Osteocyte (in vitro differentiated cells): ENCODE measurements at regions not wholly inside any gene's neighbourhood (a gene's known extent, or its start where the extent isn't known, plus 50 kb on each side); places are given as distances from the start of the nearest gene placed in this dataset.

Experiments
- DNase-seq: peaks from one replicate; pipeline ENCODE4 v3.0.0; 2021; ENCODE audit warnings: mixed read lengths; ENCODE audit not compliant: unreplicated experiment; ENCODE audit errors: extremely low spot score
- H3K27ac Mint-ChIP-seq: one replicate; pipeline ENCODE4 v1.8.0; 2021; ENCODE audit warnings: mild to moderate bottlenecking, mixed read lengths; ENCODE audit not compliant: unreplicated experiment
- H3K27me3 Mint-ChIP-seq: one replicate; pipeline ENCODE4 v1.8.0; 2021; ENCODE audit warnings: mixed read lengths; ENCODE audit not compliant: unreplicated experiment
- H3K36me3 Mint-ChIP-seq: one replicate; pipeline ENCODE4 v1.8.0; 2021; ENCODE audit warnings: mixed read lengths; ENCODE audit not compliant: unreplicated experiment
- H3K4me1 Mint-ChIP-seq: one replicate; pipeline ENCODE4 v1.8.0; 2021; ENCODE audit warnings: mixed read lengths; ENCODE audit not compliant: unreplicated experiment
- H3K4me3 Mint-ChIP-seq: one replicate; pipeline ENCODE4 v1.8.0; 2021; ENCODE audit warnings: mild to moderate bottlenecking, moderate library complexity, mixed read lengths; ENCODE audit not compliant: unreplicated experiment
- H3K9me3 Mint-ChIP-seq: one replicate; pipeline ENCODE4 v1.8.0; 2021; ENCODE audit warnings: mixed read lengths; ENCODE audit not compliant: unreplicated experiment
- CTCF ChIP-seq: fragments of 200-600 bp; sonication (generic); IDR thresholded peaks from 2 replicates; pipeline ENCODE4 v1.5.0; 2021; ENCODE audit warnings: antibody characterized with exemption, mild to moderate bottlenecking, moderate library complexity

GRCh38 chr2:107688135-107688534 lies 138.6 kb upstream of the RGPD4 start:
- Mint-ChIP-seq H3K4me1 (peaks cover 41% of the 10 kb centered on the region), H3K27me3 (peaks cover 9% of the 10 kb centered on the region), H3K27ac (no peak overlapping the region)

GRCh38 chr2:107693604-107694003 lies 133.1 kb upstream of the RGPD4 start:
- H3K4me3 Mint-ChIP-seq, result no peak overlapping the region
- H3K4me1 Mint-ChIP-seq, result peaks cover 30% of the 10 kb centered on the region
- peaks cover 5% of the 10 kb centered on the region for H3K27me3 Mint-ChIP-seq
- TF ChIP-seq CTCF, result no peak
- no peaks in the 10 kb centered on the region for H3K9me3 Mint-ChIP-seq
- no peaks in the 10 kb centered on the region for H3K36me3 Mint-ChIP-seq
- DNase-seq, result no peak
- H3K27ac Mint-ChIP-seq, result no peak overlapping the region

More at GRCh38 chr2:107688135-107688534, 138.6 kb upstream of the RGPD4 start:
- TF ChIP-seq CTCF, result no peak
- Mint-ChIP-seq H3K9me3 (no peaks in the 10 kb centered on the region), H3K4me3 (no peak overlapping the region), H3K36me3 (no peaks in the 10 kb centered on the region)
- DNase-seq, result no peak

GRCh38 chr2:107694667-107695066 lies 132.0 kb upstream of the RGPD4 start:
- peaks cover 37% of the 10 kb centered on the region for H3K4me1 Mint-ChIP-seq
- H3K27me3 Mint-ChIP-seq, result peaks cover 4% of the 10 kb centered on the region
- no peak overlapping the region for H3K4me3 Mint-ChIP-seq
- no peaks in the 10 kb centered on the region for H3K9me3 Mint-ChIP-seq
- H3K36me3 Mint-ChIP-seq, result no peaks in the 10 kb centered on the region
- TF ChIP-seq CTCF, result no peak
- no peak overlapping the region for H3K27ac Mint-ChIP-seq
- DNase-seq, result no peak

GRCh38 chr2:107697385-107697784 lies 129.3 kb upstream of the RGPD4 start:
- Mint-ChIP-seq H3K36me3 (no peaks in the 10 kb centered on the region), H3K9me3 (no peaks in the 10 kb centered on the region), H3K4me3 (no peak overlapping the region), H3K27me3 (peaks cover 8% of the 10 kb centered on the region), H3K4me1 (peaks cover 37% of the 10 kb centered on the region), H3K27ac (no peak overlapping the region)
- DNase-seq, result no peak
- TF ChIP-seq CTCF, result no peak

GRCh38 chr2:107698861-107699260 lies 127.8 kb upstream of the RGPD4 start:
- Mint-ChIP-seq H3K4me1 (peaks cover 32% of the 10 kb centered on the region), H3K27ac (peak overlapping the region; percentile 56), H3K36me3 (no peaks in the 10 kb centered on the region), H3K27me3 (peaks cover 8% of the 10 kb centered on the region), H3K9me3 (no peaks in the 10 kb centered on the region), H3K4me3 (peak overlapping the region; percentile 1)
- no peak for TF ChIP-seq CTCF
- DNase-seq, result no peak
